HEK293T (cell line): ENCODE measurements at regions not wholly inside any gene's neighbourhood (a gene's known extent, or its start where the extent isn't known, plus 50 kb on each side); places are given as distances from the start of the nearest gene placed in this dataset.

Experiments used
- CTCF ChIA-PET: fragments of 350-600 bp; formaldehyde crosslinking; extraction: SDS; loops from one replicate; lab custom pipeline; 2021; ENCODE audit warnings: antibody characterized with exemption, inconsistent platforms; lab: Yijun Ruan, JAX
- POLR2A ChIA-PET: fragments of 350-600 bp; formaldehyde crosslinking; extraction: SDS; loops from one replicate; lab custom pipeline; 2020; ENCODE audit warnings: antibody characterized with exemption, inconsistent platforms; lab: Yijun Ruan, JAX
- DNase-seq: peaks from one replicate; pipeline ENCODE4 v3.0.0; 2012; ENCODE audit warnings: mixed read lengths; ENCODE audit errors: extremely low spot score
- ARNT ChIP-seq: fragments of 450-650 bp; IDR thresholded peaks from 2 replicates; pipeline ENCODE4 v1.6.1; 2017; ENCODE audit warnings: mild to moderate bottlenecking
- BHLHE40 ChIP-seq: fragments of 450-650 bp; IDR thresholded peaks from 2 replicates; pipeline ENCODE4 v1.6.1; 2016; ENCODE audit warnings: mild to moderate bottlenecking, moderate library complexity, borderline replicate concordance
- CTBP1 ChIP-seq: fragments of 450-650 bp; IDR thresholded peaks from 2 replicates; pipeline ENCODE4 v1.6.1; 2016; ENCODE audit warnings: borderline replicate concordance
- ELF4 ChIP-seq: fragments of 450-650 bp; IDR thresholded peaks from 2 replicates; pipeline ENCODE4 v1.6.1; 2017; ENCODE audit warnings: antibody characterized with exemption
- FOXA1 ChIP-seq: fragments of 450-650 bp; IDR thresholded peaks from 2 replicates; pipeline ENCODE4 v1.6.1; 2016; ENCODE audit warnings: mild to moderate bottlenecking
- FOXK2 ChIP-seq: fragments of 450-650 bp; IDR thresholded peaks from 2 replicates; pipeline ENCODE4 v1.6.1; 2016; ENCODE audit warnings: mild to moderate bottlenecking
- FOXM1 ChIP-seq: fragments of 450-650 bp; IDR thresholded peaks from 2 replicates; pipeline ENCODE4 v1.6.1; 2017; ENCODE audit warnings: mild to moderate bottlenecking, borderline replicate concordance
- HDGF ChIP-seq: fragments of 450-650 bp; IDR thresholded peaks from 2 replicates; pipeline ENCODE4 v1.6.1; 2017; ENCODE audit warnings: antibody characterized with exemption, borderline replicate concordance
- L3MBTL2 ChIP-seq: fragments of 450-650 bp; conservative IDR thresholded peaks from 2 replicates; pipeline ENCODE4 v1.6.1; 2016; ENCODE audit warnings: mild to moderate bottlenecking
- LEF1 ChIP-seq: fragments of 450-650 bp; IDR thresholded peaks from 2 replicates; pipeline ENCODE4 v1.6.1; 2017; ENCODE audit warnings: mild to moderate bottlenecking, borderline replicate concordance
- NFRKB ChIP-seq: fragments of 450-650 bp; IDR thresholded peaks from 2 replicates; pipeline ENCODE4 v1.6.1; 2016; ENCODE audit warnings: mild to moderate bottlenecking, moderate library complexity
- PKNOX1 ChIP-seq: fragments of 450-650 bp; IDR thresholded peaks from 2 replicates; pipeline ENCODE4 v1.6.1; 2016
- SP1 ChIP-seq: fragments of 450-650 bp; IDR thresholded peaks from 2 replicates; pipeline ENCODE4 v1.6.1; 2017
- SUZ12 ChIP-seq: fragments of 450-650 bp; IDR thresholded peaks from 2 replicates; pipeline ENCODE4 v1.6.1; 2016; ENCODE audit warnings: mild to moderate bottlenecking
- TARDBP ChIP-seq: fragments of 450-650 bp; IDR thresholded peaks from 2 replicates; pipeline ENCODE4 v1.6.1; 2016
- ZNF384 ChIP-seq: fragments of 450-650 bp; IDR thresholded peaks from 2 replicates; pipeline ENCODE4 v1.6.1; 2016

- no peak for DNase-seq
- ChIA-PET POLR2A (no interaction called here), CTCF (no interaction called here)
- no peak for TF ChIP-seq LEF1
- TF ChIP-seq FOXM1, result no peak
- no peak for TF ChIP-seq L3MBTL2
- TF ChIP-seq SP1, result no peak
- TF ChIP-seq FOXA1, result no peak
- TF ChIP-seq CTBP1, result no peak
- no peak for TF ChIP-seq ELF4
- no peak for TF ChIP-seq NFRKB
- no peak for TF ChIP-seq FOXK2
- no peak for TF ChIP-seq PKNOX1
These were observed 81.9 kb upstream of the BMP2 start for GRCh38 chr20:6685626-6686025.

- no peak for DNase-seq
- ChIA-PET CTCF (no interaction called here), POLR2A (no interaction called here)
- no peak for TF ChIP-seq FOXM1
- TF ChIP-seq PKNOX1, result no peak
- no peak for TF ChIP-seq ELF4
- no peak for TF ChIP-seq ZNF384
- no peak for TF ChIP-seq SUZ12
- no peak for TF ChIP-seq BHLHE40
- no peak for TF ChIP-seq SP1
- no peak for TF ChIP-seq CTBP1
- no peak for TF ChIP-seq L3MBTL2
- no peak for TF ChIP-seq FOXA1
- no peak for TF ChIP-seq TARDBP
These were observed 82.3 kb upstream of the BMP2 start for GRCh38 chr20:6685181-6685582.

GRCh38 chr20:6683021-6683977 is 84.2 kb upstream of the BMP2 start:
- ChIA-PET CTCF (interaction anchor here (1.2 kb wide), 1 partner anchor 12 kb away, joined by 3 read pairs; no protein-coding TSS in a partner anchor), POLR2A (no interaction called here)
- DNase-seq, result no peak
- TF ChIP-seq FOXA1 (no peak), FOXK2 (no peak), L3MBTL2 (no peak), ARNT (no peak), TARDBP (no peak), HDGF (no peak), BHLHE40 (no peak), SUZ12 (no peak)

DNA sequence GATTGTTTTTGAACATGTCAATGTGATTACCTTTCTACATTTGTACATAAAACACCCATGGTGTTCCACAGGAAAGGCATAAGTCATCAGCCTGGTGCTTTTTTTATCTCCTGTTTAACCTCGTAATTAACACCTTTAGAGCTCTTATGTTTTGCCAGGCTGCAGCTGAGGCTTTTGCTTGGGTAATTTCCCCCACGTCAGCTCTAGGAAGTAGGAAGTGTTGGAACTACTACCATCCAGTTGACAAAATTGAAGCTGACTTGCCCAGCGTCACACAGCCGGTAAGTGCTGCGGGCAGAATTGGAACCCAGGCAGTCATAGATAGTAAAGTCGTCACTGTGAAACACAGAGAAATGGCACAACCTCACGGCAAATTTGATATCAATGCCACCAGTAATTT is 86.6 kb upstream of the BMP2 start:
- TF ChIP-seq ARNT (no peak), CTBP1 (no peak), NFRKB (no peak)
- DNase-seq, result no peak
- ChIA-PET CTCF (no interaction called here), POLR2A (no interaction called here)

DNA sequence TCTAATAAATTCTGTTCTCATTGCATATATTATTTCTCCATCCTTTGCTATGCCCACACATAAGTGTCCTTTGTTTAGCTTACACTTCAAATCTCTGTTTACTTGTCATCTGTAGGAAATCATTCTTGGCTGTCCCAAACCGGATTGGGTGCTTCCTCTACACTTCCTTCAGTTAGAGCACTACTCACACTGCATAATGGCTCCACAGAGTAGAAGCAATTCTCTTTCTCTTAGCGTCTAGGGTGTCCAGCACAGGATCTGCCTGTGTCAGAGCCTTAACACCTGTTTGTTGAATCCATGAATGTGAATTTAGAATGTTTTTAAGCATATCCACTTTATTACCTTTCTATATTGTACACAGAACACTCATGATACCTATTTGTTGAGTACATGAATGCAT is 87.0 kb upstream of the BMP2 start:
- CTCF ChIA-PET, result no interaction called here
- TF ChIP-seq BHLHE40, result no peak
- TF ChIP-seq TARDBP, result no peak
- no peak for TF ChIP-seq ARNT
- TF ChIP-seq SP1, result no peak
- TF ChIP-seq LEF1, result no peak
- no peak for TF ChIP-seq ELF4
- TF ChIP-seq ZNF384, result no peak
- TF ChIP-seq PKNOX1, result no peak
- TF ChIP-seq FOXK2, result no peak
- no peak for TF ChIP-seq FOXM1
- TF ChIP-seq CTBP1, result no peak
- TF ChIP-seq L3MBTL2, result no peak
- TF ChIP-seq NFRKB, result no peak
- no peak for TF ChIP-seq SUZ12
- no peak for TF ChIP-seq FOXA1
- no peak for TF ChIP-seq HDGF
- DNase-seq, result no peak
- POLR2A ChIA-PET, result no interaction called here

DNA sequence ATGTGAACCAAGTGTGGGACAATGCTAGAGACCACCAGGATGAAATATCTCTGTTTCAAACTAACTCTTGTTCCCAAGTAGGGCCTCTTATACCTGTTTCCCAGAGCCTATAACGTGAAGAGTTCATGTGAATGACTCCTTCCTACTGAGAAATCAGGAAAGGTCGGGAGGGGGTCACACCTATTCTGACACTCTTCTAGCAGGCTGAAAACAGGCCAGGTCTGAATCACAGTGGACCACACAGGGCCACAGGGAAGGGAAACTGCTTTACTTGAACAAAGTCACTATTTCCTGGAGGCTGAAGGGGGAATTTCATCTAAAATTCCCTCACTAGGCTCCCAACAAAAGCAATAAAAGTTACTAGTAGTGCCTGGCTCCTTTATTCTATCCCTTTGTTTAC is 88.4 kb upstream of the BMP2 start:
- CTCF ChIA-PET, result no interaction called here
- POLR2A ChIA-PET, result no interaction called here
- no peak for TF ChIP-seq ELF4
- TF ChIP-seq L3MBTL2, result no peak
- no peak for TF ChIP-seq LEF1
- DNase-seq, result no peak

- DNase-seq, result no peak
- CTCF ChIA-PET, result no interaction called here
- POLR2A ChIA-PET, result no interaction called here
- TF ChIP-seq SUZ12, result no peak
- no peak for TF ChIP-seq FOXK2
- TF ChIP-seq TARDBP, result no peak
- no peak for TF ChIP-seq BHLHE40
- TF ChIP-seq PKNOX1, result no peak
- TF ChIP-seq ARNT, result no peak
- TF ChIP-seq L3MBTL2, result no peak
- no peak for TF ChIP-seq FOXA1
- no peak for TF ChIP-seq NFRKB
- no peak for TF ChIP-seq ZNF384
- TF ChIP-seq LEF1, result no peak
- no peak for TF ChIP-seq ELF4
- no peak for TF ChIP-seq HDGF
- TF ChIP-seq CTBP1, result no peak
- no peak for TF ChIP-seq FOXM1
- no peak for TF ChIP-seq SP1
These were observed 89.4 kb upstream of the BMP2 start for GRCh38 chr20:6678101-6678500.
